Effector CD4-positive, alpha-beta T cell (primary cell): ENCODE measurements at regions not wholly inside any gene's neighbourhood (a gene's known extent, or its start where the extent isn't known, plus 50 kb on each side); places are given as distances from the start of the nearest gene placed in this dataset.
"Not testable (repeated sequence)": the region's sequence is repeated elsewhere in the genome, so short reads cannot be mapped to it uniquely, and the experiment has no call there.

Source experiments
- DNase-seq: peaks from one replicate; pipeline ENCODE4 v3.0.0-alpha.2; 2020

DNA sequence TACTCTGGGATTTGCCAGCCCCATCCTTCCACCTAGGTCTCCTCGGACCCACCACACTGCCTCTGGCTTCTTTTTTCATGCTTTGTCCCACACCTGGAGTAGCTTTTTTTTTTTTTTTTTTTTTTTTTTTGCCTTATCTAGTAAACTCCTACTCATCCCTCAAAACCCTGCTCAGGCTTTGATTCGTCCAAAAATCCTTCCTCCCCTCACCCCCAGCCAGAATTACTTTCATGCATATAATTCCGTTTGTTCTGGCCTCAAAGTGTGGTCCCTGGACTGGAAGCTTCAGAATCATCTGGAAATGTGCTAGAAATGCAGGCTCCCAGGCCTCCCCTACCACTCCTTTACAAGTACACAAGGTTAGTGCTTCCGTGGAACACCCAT is 320.1 kb downstream of the PTTG2 start:
- DNase-seq = no peak

- no peak for DNase-seq
Observed at GRCh38 chr4:38281371-38282071, 321.3 kb downstream of the PTTG2 start.

DNA sequence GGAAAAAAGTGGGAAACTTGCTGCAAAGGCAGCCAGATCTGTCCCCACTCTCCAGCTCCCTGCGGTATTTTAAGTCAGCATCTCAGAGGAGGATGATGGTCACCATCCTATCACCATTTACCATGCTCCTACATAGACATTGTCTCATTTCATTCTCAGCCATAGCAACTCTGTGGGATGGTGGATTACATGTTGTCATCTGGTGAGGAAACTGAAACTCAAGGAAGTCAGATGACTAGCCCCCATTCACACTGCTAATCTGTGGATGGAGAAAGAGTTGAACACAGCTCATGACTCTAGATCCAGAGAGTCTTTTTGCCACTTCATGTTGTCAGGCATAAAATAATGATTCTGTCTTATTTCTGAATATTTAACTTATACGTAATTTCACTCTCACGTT is 323.5 kb downstream of the PTTG2 start:
- DNase-seq = no peak

GRCh38 chr4:38284294-38285030 is 324.3 kb downstream of the PTTG2 start:
- no peak for DNase-seq

DNA sequence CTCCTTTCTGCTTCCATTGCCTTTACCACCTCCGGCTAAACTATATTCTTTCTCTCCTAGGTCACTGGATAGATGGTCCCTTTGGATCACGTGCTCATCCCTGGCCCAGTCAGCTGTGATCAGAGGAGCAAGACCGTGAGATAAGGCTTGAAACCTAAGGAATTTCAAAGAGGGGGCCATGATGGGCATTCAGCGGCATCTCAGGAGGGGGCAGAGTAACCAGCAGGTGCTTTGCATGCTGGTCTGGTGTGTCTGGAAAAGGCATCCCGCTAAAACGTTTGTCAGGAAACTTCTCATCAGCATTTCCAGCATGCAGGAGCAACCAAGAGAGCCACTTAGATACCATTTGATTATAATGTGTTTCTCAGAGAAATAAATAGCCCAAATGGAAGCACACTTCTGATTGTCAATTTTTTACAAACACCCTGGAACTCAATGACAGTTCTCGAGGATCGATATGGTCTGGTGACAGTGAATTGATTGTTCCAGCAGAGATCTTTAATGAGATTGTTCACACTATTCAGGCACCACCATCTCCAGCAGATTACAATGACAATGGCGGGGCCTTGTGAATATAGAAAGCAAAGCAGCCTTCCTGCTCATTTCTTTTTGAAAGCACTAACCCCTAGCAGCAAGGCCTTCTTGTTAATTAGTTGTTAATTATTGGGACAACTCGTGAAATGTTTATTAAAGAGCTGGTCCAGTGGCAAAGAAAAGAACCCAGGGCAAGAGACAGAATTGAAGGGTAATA is 327.1 kb downstream of the PTTG2 start:
- no peak for DNase-seq

- DNase-seq = no peak
Observed at GRCh38 chr4:38289553-38289952, 329.4 kb downstream of the PTTG2 start.

DNA sequence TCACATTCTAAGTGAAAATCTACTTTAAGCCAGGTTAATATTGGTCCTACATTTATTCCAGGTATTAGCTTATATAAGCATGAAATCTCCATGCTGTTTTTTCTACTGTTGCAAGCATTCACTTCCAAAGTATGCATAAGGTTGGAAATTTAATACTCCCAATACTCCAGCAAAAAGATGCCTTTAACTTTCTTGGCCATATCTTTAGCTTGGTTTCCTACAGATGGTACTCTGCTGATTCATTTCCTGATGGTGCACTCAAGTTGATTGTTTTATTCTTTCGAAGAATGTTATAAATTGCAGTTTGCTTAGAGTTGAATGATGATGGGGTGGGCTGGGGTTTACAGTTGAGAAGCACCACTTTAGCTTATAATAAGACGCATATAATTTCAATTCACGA is 330.2 kb downstream of the PTTG2 start:
- DNase-seq = no peak

DNA sequence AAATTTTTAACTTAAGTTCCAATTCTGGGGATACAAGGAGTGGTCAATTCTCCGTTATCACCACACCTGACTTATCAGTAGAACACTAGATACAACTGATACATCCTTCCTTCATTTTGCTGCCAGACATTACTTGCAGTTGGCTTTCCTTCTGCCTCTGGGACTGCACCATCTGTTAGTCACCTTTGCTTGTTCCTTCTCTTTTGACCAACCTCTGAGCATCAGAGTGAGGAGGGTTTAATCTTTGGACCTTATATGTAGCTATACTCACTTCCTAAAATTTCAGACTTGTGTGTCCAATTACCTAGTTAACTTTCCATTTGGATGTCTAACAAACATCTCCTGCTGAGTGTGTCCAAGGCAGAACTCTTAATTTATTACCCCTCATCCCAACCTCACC is 330.7 kb downstream of the PTTG2 start:
- no peak for DNase-seq

GRCh38 chr4:38292529-38292928 is 332.3 kb downstream of the PTTG2 start:
- no peak for DNase-seq

DNA sequence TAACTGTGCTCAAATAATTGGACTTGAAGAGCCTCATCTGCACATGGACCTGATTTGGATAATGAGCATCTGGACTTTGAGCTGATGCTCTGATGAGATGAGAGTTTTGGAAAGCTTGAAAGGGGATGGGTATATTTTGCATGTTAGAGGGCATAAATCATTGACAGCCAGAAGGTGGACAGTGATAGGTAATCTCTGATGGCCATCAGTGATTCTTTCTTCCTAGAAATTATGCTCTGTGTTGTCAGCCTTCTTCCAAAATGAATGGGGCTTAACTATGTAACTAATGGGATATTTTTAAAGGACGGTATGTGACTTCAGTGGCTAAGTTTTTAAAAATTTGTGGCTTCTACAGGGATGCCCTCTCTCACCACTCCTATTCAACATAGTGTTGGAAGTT is 334.0 kb downstream of the PTTG2 start:
- no peak for DNase-seq

DNA sequence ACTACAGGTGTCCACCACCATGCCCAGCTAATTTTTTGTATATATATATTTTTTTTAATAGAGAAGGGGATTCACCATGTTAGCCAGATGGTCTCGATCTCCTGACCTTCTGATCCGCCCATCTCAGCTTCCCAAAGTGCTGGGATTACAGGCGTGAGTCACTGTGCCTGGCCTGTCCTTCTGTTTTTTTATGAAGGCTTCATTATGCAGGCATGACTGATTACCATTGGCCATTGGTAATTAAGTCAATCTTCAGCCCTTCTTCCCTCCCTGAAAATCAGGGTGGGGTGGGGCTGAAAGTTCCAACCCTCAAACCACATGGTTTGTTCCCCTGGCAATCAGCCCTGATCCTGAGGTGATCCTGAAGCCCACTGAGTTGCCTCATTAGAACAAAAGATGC is 336.9 kb downstream of the PTTG2 start:
- no peak for DNase-seq

- no peak for DNase-seq
Observed at GRCh38 chr4:38298868-38299713, 338.9 kb downstream of the PTTG2 start.

- no peak for DNase-seq
Observed at GRCh38 chr4:38302910-38303309, 342.7 kb downstream of the PTTG2 start.

DNA sequence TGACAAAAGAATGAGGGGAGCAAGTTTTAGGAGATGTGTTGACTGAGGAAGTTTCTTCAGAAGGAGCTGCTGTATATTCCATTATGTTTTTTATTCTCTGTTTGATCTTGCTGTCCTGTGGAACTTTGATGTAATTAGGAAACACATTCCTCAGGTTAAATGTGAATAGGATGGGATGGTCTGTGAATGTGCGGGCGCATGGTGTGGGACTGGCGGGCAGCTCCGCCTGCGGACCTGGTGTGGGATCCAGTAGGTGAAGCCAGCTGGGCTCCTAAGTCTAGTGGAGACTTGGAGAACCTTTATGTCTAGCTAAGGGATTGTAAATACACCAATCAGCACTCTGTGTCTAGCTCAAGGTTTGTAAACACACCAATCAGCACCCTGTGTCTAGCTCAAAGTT is 344.3 kb downstream of the PTTG2 start:
- not testable (repeated sequence) for DNase-seq

- no peak for DNase-seq
Observed at GRCh38 chr4:38306482-38307071, 346.4 kb downstream of the PTTG2 start.

- DNase-seq = no peak
Observed at GRCh38 chr4:38308728-38309311, 348.6 kb downstream of the PTTG2 start.

- no peak for DNase-seq
Observed at GRCh38 chr4:38309471-38309870, 349.3 kb downstream of the PTTG2 start.

- peak; percentile 51 for DNase-seq
Observed at GRCh38 chr4:38310446-38311043, 350.3 kb downstream of the PTTG2 start.

GRCh38 chr4:38311495-38312126 is 351.4 kb downstream of the PTTG2 start:
- no peak for DNase-seq

DNA sequence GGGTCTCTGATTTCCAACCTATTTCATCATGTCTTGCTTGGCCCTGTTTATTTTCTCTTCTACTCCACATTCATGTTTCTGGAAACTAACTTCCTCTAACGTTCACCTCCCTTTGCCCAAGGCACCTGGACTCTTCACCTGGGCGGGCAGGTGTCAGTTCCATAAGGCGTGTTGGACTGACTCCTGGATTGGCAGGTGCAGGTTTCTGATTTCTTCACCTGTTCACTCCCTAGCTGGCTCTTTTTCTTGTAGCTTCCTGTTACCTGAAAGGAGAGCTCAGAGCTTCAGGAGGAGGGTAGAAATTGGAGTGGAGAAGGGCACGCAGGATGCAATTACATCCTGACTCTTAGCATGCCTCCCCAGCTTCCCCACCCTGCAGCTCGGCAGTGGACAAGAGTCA is 350.8 kb upstream of the KLF3 start:
- no peak for DNase-seq

- DNase-seq = no peak
Observed at GRCh38 chr4:38313999-38314561, 349.9 kb upstream of the KLF3 start.
